HEK293 (cell line): ENCODE measurements at regions not wholly inside any gene's neighbourhood (a gene's known extent, or its start where the extent isn't known, plus 50 kb on each side); places are given as distances from the start of the nearest gene placed in this dataset.

Experiments used
- CTCF ChIA-PET: fragments of 350-600 bp; formaldehyde crosslinking; extraction: SDS; loops from one replicate; lab custom pipeline; 2021; ENCODE audit warnings: antibody characterized with exemption; lab: Yijun Ruan, JAX
- POLR2A ChIA-PET: fragments of 300-600 bp; formaldehyde crosslinking; extraction: SDS; loops from one replicate; lab custom pipeline; 2020; ENCODE audit warnings: antibody characterized with exemption, inconsistent platforms; lab: Yijun Ruan, JAX
- H3K27ac ChIP-seq: fragments of 200-500 bp; sonication (Bioruptor generic); 2 replicates; pipeline ENCODE4 v1.5.1; 2014; ENCODE audit warnings: low read depth, low read length, control low read depth, inconsistent platforms; ENCODE audit errors: extremely low read depth
- H3K36me3 ChIP-seq, 2 experiments: fragments of 200-500 bp in 1 of 2; sonication (Bioruptor generic) in 1 of 2; 1 replicate in 1 of 2; 2 replicates in 1 of 2; pipeline ENCODE4 v1.5.1; 2014 to 2017; ENCODE audit warnings: inconsistent platforms in 2 of 2, low read length in 2 of 2; ENCODE audit not compliant: control insufficient read depth in 2 of 2, insufficient read depth in 1 of 2
- H3K4me1 ChIP-seq: fragments of 200-500 bp; sonication (Bioruptor generic); 2 replicates; pipeline ENCODE4 v1.5.1; 2014; ENCODE audit warnings: mild to moderate bottlenecking, low read length, inconsistent platforms; ENCODE audit not compliant: control insufficient read depth, insufficient read depth
- H3K4me3 ChIP-seq: 2 replicates; pipeline ENCODE4 v1.5.1; 2011; ENCODE audit warnings: low read depth, mild to moderate bottlenecking, control low read depth, low read length, moderate library complexity
- H3K9me3 ChIP-seq: fragments of 200-500 bp; sonication (Bioruptor generic); 2 replicates; pipeline ENCODE4 v1.5.1; 2014; ENCODE audit warnings: low read depth, low read length, inconsistent platforms; ENCODE audit not compliant: control insufficient read depth, insufficient read depth
- EGR2 ChIP-seq: fragments of 450-650 bp; formaldehyde crosslinking; IDR thresholded peaks from 2 replicates; pipeline ENCODE4 v1.5.1; 2016; ENCODE audit warnings: low read depth, missing biosample characterization, missing genetic modification characterization
- GLI2 ChIP-seq: fragments of 450-650 bp; formaldehyde crosslinking; IDR thresholded peaks from 2 replicates; pipeline ENCODE4; 2017; ENCODE audit warnings: missing biosample characterization, missing genetic modification characterization, low read depth, borderline replicate concordance
- KLF10 ChIP-seq: fragments of 450-650 bp; IDR thresholded peaks from 2 replicates; pipeline ENCODE4 v1.5.1; 2018; ENCODE audit warnings: missing biosample characterization, mild to moderate bottlenecking, missing genetic modification characterization
- SCRT1 ChIP-seq: fragments of 450-650 bp; formaldehyde crosslinking; IDR thresholded peaks from 2 replicates; pipeline ENCODE4 v1.5.1; 2016; ENCODE audit warnings: missing biosample characterization, missing genetic modification characterization, borderline replicate concordance
- SCRT2 ChIP-seq: fragments of 450-650 bp; formaldehyde crosslinking; IDR thresholded peaks from 2 replicates; pipeline ENCODE4 v1.5.1; 2016; ENCODE audit warnings: missing biosample characterization, missing genetic modification characterization
- TRIM28 ChIP-seq: IDR thresholded peaks from 2 replicates; pipeline ENCODE4 v1.6.1; 2011; ENCODE audit warnings: low read length, control low read depth, borderline replicate concordance
- WT1 ChIP-seq: fragments of 450-650 bp; formaldehyde crosslinking; IDR thresholded peaks from 2 replicates; pipeline ENCODE4 v1.5.1; 2016; ENCODE audit warnings: missing biosample characterization, missing genetic modification characterization
- ZBTB8A ChIP-seq: fragments of 450-650 bp; formaldehyde crosslinking; IDR thresholded peaks from 2 replicates; pipeline ENCODE4 v1.5.1; 2016; ENCODE audit warnings: missing biosample characterization, missing genetic modification characterization
- ZFP69B ChIP-seq: fragments of 450-650 bp; formaldehyde crosslinking; IDR thresholded peaks from 2 replicates; pipeline ENCODE4 v1.5.1; 2016; ENCODE audit warnings: missing biosample characterization, missing genetic modification characterization
- ZNF10 ChIP-seq: fragments of 450-650 bp; formaldehyde crosslinking; IDR thresholded peaks from 2 replicates; pipeline ENCODE4 v1.5.1; 2017; ENCODE audit warnings: missing biosample characterization, missing genetic modification characterization
- ZNF121 ChIP-seq: fragments of 450-650 bp; formaldehyde crosslinking; IDR thresholded peaks from 2 replicates; pipeline ENCODE4 v1.5.1; 2016; ENCODE audit warnings: missing biosample characterization, missing genetic modification characterization
- ZNF133 ChIP-seq: fragments of 450-650 bp; formaldehyde crosslinking; IDR thresholded peaks from 2 replicates; pipeline ENCODE4 v1.5.1; 2016; ENCODE audit warnings: missing biosample characterization, missing genetic modification characterization
- ZNF184 ChIP-seq: fragments of 450-650 bp; IDR thresholded peaks from 2 replicates; pipeline ENCODE4 v1.5.1; 2018; ENCODE audit warnings: missing biosample characterization, mild to moderate bottlenecking, missing genetic modification characterization
- ZNF324 ChIP-seq: fragments of 450-650 bp; formaldehyde crosslinking; IDR thresholded peaks from 2 replicates; pipeline ENCODE4 v1.5.1; 2016; ENCODE audit warnings: missing biosample characterization, missing genetic modification characterization
- ZNF350 ChIP-seq: fragments of 450-650 bp; formaldehyde crosslinking; IDR thresholded peaks from 2 replicates; pipeline ENCODE4 v1.5.0; 2017; ENCODE audit warnings: missing biosample characterization, mild to moderate bottlenecking, missing genetic modification characterization
- ZNF560 ChIP-seq: fragments of 450-650 bp; formaldehyde crosslinking; IDR thresholded peaks from 2 replicates; pipeline ENCODE4 v1.5.1; 2017; ENCODE audit warnings: missing biosample characterization, missing genetic modification characterization, borderline replicate concordance
- ZNF571 ChIP-seq: fragments of 450-650 bp; formaldehyde crosslinking; IDR thresholded peaks from 2 replicates; pipeline ENCODE4 v1.5.0; 2017; ENCODE audit warnings: missing biosample characterization, missing genetic modification characterization
- ZNF621 ChIP-seq: fragments of 450-650 bp; formaldehyde crosslinking; IDR thresholded peaks from 2 replicates; pipeline ENCODE4 v1.5.1; 2017; ENCODE audit warnings: missing biosample characterization, missing genetic modification characterization
- ZNF623 ChIP-seq: fragments of 450-650 bp; formaldehyde crosslinking; IDR thresholded peaks from 2 replicates; pipeline ENCODE4 v1.5.1; 2016; ENCODE audit warnings: missing biosample characterization, missing genetic modification characterization
- ZNF629 ChIP-seq: fragments of 450-650 bp; formaldehyde crosslinking; IDR thresholded peaks from 2 replicates; pipeline ENCODE4 v1.5.1; 2017; ENCODE audit warnings: missing biosample characterization, missing genetic modification characterization
- ZNF777 ChIP-seq: fragments of 450-650 bp; formaldehyde crosslinking; IDR thresholded peaks from 2 replicates; pipeline ENCODE4 v1.5.1; 2017; ENCODE audit warnings: missing biosample characterization, missing genetic modification characterization, borderline replicate concordance
- ZNF837 ChIP-seq: fragments of 450-650 bp; formaldehyde crosslinking; IDR thresholded peaks from 2 replicates; pipeline ENCODE4 v1.5.1; 2016; ENCODE audit warnings: missing biosample characterization, missing genetic modification characterization
- TF ChIP-seq, protein P1 (sequence below): fragments of 450-650 bp; formaldehyde crosslinking; IDR thresholded peaks from 2 replicates; pipeline ENCODE4 v1.5.1; 2016; ENCODE audit warnings: missing biosample characterization, missing genetic modification characterization
- TF ChIP-seq, protein P2 (sequence below): fragments of 450-650 bp; IDR thresholded peaks from 2 replicates; pipeline ENCODE4 v1.5.1; 2018; ENCODE audit warnings: missing biosample characterization, missing genetic modification characterization
- TF ChIP-seq, protein P3 (sequence below): fragments of 450-650 bp; formaldehyde crosslinking; IDR thresholded peaks from 2 replicates; pipeline ENCODE4 v1.5.1; 2016; ENCODE audit warnings: missing biosample characterization, missing genetic modification characterization
- TF ChIP-seq, protein P4 (sequence below): fragments of 450-650 bp; formaldehyde crosslinking; IDR thresholded peaks from 2 replicates; pipeline ENCODE4 v1.5.1; 2017; ENCODE audit warnings: missing biosample characterization, missing genetic modification characterization

DNA sequence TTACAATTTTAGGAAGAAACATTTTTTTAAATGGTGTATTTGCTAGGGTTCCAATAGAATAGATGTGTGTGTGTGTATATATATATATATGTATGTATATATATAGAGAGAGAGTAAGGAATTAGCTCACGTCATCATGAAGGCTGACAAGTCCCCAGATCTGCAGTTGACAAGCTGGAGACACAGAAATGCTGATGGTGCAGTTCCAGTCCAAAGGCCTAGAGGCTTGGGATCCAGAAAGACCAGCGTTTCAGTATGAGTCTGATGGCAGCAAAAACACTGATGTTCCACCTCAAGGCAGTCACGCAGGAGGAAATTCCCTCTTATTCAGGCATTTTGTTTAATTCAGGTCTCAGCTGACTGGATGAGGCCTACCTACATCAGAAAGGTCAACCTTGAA, 386.8 kb downstream of the PTH2R start (continued):
- TF ChIP-seq, protein P1, sequence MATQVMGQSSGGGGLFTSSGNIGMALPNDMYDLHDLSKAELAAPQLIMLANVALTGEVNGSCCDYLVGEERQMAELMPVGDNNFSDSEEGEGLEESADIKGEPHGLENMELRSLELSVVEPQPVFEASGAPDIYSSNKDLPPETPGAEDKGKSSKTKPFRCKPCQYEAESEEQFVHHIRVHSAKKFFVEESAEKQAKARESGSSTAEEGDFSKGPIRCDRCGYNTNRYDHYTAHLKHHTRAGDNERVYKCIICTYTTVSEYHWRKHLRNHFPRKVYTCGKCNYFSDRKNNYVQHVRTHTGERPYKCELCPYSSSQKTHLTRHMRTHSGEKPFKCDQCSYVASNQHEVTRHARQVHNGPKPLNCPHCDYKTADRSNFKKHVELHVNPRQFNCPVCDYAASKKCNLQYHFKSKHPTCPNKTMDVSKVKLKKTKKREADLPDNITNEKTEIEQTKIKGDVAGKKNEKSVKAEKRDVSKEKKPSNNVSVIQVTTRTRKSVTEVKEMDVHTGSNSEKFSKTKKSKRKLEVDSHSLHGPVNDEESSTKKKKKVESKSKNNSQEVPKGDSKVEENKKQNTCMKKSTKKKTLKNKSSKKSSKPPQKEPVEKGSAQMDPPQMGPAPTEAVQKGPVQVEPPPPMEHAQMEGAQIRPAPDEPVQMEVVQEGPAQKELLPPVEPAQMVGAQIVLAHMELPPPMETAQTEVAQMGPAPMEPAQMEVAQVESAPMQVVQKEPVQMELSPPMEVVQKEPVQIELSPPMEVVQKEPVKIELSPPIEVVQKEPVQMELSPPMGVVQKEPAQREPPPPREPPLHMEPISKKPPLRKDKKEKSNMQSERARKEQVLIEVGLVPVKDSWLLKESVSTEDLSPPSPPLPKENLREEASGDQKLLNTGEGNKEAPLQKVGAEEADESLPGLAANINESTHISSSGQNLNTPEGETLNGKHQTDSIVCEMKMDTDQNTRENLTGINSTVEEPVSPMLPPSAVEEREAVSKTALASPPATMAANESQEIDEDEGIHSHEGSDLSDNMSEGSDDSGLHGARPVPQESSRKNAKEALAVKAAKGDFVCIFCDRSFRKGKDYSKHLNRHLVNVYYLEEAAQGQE (tag by site-specific recombination): no peak
- TF ChIP-seq ZNF777 (tag by site-specific recombination): no peak
- no peak for TF ChIP-seq ZNF184 (tag by site-specific recombination)
- TF ChIP-seq WT1 (tag by site-specific recombination): no peak
- TF ChIP-seq ZNF621 (tag by site-specific recombination): no peak
- TF ChIP-seq KLF10 (tag by site-specific recombination): no peak
- TF ChIP-seq, all 188 proteins: peak for 0

DNA sequence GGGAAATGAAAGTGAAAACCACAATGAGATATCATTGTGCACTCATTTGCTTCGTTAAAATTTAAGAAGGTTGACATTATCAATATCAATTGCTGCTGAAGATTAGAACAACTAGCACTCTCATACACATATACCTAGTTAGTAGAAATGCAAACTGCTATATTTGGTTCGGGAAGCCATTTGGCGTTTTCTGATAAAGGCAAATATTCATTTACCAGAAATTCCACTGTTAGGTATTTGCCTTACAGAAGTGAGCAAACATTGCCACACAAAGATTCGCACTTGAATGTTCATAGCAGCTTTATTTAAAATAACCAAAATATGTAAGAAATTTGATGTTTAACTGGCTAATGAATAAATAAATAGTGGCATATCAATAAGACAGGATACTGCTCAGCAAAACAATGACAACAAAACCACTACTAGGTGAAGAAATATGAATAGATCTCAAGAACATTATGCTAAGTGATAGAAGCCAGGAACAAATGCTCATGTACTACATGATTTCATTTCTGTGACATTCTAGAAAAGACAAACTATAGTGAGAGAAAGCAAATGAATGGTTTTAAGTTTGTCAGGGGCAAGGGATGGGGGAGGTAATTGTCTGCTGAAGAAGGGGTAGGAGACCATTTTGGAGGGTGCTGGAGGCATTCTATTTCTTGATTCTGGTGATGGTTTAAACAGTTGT, 387.8 kb downstream of the PTH2R start:
- ChIA-PET POLR2A (no interaction called here), CTCF (no interaction called here)
- Histone ChIP-seq H3K27ac (no peak overlapping the region), H3K4me3 (no peak overlapping the region), H3K36me3 (no peaks in the 10 kb centered on the region), H3K4me1 (no peaks in the 10 kb centered on the region), H3K9me3 (no peaks in the 10 kb centered on the region)
- TF ChIP-seq ZNF837 (no peak), ZNF133 (tag by site-specific recombination) (no peak), ZNF121 (no peak), ZNF10 (no peak), EGR2 (no peak), ZNF350 (tag by site-specific recombination) (no peak), TRIM28 (no peak), ZBTB8A (tag by site-specific recombination) (no peak), ZNF571 (tag by site-specific recombination) (no peak), SCRT2 (tag by site-specific recombination) (no peak), ZFP69B (no peak), GLI2 (no peak), ZNF623 (tag by site-specific recombination) (no peak), ZNF324 (tag by site-specific recombination) (no peak), ZNF629 (no peak), SCRT1 (tag by site-specific recombination) (no peak), ZNF560 (tag by site-specific recombination) (no peak)
- TF ChIP-seq, protein P2, sequence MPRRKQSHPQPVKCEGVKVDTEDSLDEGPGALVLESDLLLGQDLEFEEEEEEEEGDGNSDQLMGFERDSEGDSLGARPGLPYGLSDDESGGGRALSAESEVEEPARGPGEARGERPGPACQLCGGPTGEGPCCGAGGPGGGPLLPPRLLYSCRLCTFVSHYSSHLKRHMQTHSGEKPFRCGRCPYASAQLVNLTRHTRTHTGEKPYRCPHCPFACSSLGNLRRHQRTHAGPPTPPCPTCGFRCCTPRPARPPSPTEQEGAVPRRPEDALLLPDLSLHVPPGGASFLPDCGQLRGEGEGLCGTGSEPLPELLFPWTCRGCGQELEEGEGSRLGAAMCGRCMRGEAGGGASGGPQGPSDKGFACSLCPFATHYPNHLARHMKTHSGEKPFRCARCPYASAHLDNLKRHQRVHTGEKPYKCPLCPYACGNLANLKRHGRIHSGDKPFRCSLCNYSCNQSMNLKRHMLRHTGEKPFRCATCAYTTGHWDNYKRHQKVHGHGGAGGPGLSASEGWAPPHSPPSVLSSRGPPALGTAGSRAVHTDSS: no peak
- TF ChIP-seq, protein P3, sequence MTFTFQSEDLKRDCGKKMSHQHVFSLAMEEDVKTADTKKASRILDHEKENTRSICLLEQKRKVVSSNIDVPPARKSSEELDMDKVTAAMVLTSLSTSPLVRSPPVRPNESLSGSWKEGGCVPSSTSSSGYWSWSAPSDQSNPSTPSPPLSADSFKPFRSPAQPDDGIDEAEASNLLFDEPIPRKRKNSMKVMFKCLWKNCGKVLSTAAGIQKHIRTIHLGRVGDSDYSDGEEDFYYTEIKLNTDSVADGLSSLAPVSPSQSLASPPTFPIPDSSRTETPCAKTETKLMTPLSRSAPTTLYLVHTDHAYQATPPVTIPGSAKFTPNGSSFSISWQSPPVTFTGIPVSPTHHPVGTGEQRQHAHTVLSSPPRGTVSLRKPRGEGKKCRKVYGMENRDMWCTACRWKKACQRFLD (tag by site-specific recombination): no peak
- TF ChIP-seq, protein P4, sequence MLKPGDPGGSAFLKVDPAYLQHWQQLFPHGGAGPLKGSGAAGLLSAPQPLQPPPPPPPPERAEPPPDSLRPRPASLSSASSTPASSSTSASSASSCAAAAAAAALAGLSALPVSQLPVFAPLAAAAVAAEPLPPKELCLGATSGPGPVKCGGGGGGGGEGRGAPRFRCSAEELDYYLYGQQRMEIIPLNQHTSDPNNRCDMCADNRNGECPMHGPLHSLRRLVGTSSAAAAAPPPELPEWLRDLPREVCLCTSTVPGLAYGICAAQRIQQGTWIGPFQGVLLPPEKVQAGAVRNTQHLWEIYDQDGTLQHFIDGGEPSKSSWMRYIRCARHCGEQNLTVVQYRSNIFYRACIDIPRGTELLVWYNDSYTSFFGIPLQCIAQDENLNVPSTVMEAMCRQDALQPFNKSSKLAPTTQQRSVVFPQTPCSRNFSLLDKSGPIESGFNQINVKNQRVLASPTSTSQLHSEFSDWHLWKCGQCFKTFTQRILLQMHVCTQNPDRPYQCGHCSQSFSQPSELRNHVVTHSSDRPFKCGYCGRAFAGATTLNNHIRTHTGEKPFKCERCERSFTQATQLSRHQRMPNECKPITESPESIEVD (tag by site-specific recombination): no peak
